ENCODE measurements at regions not wholly inside any gene's neighbourhood (a gene's known extent, or its start where the extent isn't known, plus 50 kb on each side); places are given as distances from the start of the nearest gene placed in this dataset.

DNA sequence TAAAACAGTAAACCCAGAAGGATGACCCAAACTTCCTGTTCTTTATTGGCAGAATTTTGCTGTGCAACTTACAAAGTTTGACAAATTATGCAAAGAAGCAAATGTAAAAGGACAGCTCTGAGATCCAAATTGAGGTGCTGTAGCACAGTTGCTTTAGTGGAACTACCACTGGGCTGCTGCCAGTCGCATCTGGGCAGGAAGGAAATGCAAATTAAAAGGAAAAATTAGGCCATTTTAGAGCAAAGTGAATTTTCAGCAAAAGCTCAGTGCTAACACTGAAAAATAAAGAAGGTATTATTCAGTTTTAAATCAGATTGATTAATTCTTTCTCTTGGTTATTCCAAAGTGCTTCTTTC is 104.5 kb downstream of the ZMAT3 start:
- peak overlapping the region; percentile 36 for H3K27ac ChIP-seq
- TF ChIP-seq, protein P1, sequence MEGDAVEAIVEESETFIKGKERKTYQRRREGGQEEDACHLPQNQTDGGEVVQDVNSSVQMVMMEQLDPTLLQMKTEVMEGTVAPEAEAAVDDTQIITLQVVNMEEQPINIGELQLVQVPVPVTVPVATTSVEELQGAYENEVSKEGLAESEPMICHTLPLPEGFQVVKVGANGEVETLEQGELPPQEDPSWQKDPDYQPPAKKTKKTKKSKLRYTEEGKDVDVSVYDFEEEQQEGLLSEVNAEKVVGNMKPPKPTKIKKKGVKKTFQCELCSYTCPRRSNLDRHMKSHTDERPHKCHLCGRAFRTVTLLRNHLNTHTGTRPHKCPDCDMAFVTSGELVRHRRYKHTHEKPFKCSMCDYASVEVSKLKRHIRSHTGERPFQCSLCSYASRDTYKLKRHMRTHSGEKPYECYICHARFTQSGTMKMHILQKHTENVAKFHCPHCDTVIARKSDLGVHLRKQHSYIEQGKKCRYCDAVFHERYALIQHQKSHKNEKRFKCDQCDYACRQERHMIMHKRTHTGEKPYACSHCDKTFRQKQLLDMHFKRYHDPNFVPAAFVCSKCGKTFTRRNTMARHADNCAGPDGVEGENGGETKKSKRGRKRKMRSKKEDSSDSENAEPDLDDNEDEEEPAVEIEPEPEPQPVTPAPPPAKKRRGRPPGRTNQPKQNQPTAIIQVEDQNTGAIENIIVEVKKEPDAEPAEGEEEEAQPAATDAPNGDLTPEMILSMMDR (conservative IDR thresholded peaks at IDR 0.05), result no peak

DNA sequence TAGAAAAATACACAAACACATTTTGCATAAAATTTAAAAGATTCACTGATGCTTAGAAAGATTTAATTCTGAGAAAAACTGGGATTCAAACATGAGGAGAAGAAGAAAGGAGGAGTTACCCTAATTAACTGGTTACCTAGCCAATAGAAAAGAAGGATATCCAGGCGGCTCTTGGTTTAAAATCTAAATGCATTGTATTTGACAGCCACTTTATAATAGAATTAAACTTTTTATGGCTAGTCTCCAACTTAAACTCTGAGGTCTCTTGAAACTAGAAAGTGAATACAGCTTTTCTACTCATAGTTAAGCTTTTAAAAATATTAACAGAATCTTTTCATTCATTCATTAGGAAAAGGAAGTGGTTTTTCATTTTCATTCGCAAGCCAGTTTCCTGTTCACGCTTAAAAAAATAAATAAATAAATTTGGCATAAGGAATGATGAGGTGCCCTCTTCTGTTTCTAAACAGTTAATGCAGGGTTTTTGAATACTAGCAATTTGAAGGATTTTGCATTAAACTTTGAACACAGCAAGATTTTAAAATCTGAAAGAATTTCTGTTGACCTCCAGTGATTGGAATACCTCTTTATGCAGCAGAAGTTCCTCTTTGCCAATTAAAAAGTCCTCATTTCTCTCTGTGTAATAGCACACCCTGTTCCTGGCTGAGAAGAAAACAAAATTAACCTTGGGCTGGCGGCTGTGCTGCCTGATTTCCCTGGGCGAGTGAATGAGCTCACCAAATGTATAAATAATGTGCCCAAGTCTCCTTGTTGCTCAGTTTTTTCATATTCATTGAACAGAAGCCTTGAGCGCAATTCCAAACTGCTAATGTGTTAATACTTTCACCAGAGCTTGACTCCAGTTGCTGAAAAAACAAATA is 105.1 kb downstream of the ZMAT3 start:
- TF ChIP-seq, protein P1 (conservative IDR thresholded peaks at IDR 0.05), result peak; percentile 78
- peak overlapping the region; percentile 36 for H3K27ac ChIP-seq

DNA sequence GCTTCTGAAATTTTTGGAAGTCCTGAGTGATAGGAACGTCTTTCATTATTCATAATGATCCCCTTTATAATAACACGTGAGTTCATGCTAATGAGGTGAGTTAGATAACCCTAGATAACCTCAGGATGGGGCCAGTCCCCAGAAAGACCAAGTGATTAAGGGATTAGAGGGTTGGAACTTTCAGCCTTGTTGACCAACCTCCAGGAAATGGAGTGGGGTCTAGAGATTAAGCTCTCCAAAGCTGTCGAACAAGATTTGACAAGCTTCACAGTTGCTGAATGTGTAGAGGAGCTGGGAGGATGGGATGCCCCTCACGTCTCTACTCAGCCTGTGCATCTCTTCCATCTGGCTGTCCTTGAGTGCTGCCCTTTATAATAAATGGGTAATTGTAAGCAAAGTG is 107.1 kb downstream of the ZMAT3 start:
- TF ChIP-seq, protein P1 (conservative IDR thresholded peaks at IDR 0.05), result no peak
- H3K27ac ChIP-seq, result no peak overlapping the region

DNA sequence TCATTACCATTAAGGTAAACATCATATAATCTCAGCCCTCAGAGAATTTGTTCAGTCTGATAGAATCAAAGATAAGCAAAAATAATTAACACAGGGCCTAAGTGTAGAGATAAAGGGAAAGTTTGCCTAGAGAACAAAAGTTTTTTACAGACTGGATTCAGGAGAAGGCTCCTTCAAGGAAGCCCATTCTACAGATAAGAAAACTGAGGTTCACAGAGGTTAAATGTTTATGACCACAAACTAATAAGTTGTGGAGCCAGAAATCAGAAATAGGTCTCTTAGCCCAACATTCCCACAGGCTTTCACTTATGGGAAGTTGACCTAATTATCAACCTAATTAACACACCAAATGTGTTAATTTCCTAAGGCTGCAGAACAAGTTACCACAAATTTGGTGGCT is 110.7 kb downstream of the ZMAT3 start:
- TF ChIP-seq, protein P1 (conservative IDR thresholded peaks at IDR 0.05), result no peak
- H3K27ac ChIP-seq, result no peak overlapping the region

DNA sequence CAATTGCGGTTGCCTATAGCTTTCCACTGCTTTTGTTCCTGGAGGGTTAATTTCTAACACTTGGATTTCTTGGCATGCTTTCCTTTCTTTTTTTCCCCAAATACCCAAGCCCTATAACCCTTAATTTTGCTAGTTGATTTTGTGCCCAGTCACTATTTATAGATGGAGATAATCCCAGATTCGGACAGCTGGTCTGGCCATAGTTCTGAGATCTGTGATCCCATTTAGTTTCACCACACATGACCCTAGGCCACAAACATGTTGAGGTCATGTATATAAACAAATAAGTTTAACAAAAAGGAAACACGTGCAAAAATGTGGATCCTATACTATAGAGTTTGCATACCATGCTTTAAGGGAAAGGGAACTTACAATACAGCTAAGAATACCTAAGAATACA is 111.4 kb downstream of the ZMAT3 start:
- TF ChIP-seq, protein P1 (conservative IDR thresholded peaks at IDR 0.05), result no peak
- H3K27ac ChIP-seq, result no peak overlapping the region

DNA sequence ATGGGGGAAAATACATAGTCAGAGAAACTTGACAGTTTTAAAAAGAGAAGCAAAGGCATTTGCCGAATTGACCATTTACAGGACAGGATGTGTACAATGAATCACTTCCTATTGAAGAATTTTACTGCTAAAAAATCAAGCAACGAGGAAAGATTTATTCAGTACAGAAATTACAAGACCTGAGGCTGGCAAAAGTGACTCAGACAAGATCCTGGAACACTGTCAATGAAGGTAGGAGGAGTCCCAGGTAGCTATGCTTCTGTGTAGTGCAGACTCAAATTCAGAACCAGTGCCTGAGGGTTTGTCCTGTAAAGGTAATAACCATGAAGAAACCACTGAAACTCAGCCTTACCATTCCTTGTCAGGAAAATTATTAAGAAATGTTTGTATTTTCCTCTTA is 120.9 kb downstream of the ZMAT3 start:
- TF ChIP-seq, protein P1 (conservative IDR thresholded peaks at IDR 0.05), result no peak

DNA sequence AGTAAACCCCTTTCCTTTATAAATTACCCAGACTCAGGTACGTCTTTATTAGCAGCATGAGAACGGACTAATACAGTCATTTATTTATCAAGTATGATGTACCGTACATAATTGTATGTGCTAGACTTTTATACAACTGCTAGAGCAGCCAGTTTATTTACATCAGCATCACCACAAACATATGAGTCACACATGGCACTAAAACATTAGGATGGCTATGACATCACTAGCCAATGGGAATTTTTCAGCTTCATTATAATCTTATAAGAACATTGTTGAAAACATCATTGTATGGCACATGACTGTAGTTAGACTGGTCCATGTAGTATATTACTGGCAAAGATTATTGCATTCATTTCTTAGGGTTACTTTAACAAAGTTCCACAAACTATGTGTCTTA is 121.7 kb downstream of the ZMAT3 start:
- H3K27ac ChIP-seq, result no peak overlapping the region
- TF ChIP-seq, protein P1 (conservative IDR thresholded peaks at IDR 0.05), result no peak

More for the DNA sequence above, 120.9 kb downstream of the ZMAT3 start:
- no peak overlapping the region for H3K27ac ChIP-seq

Data from VCaP (cell line).